GM21717 (cell line): ENCODE measurements at regions not wholly inside any gene's neighbourhood (a gene's known extent, or its start where the extent isn't known, plus 50 kb on each side); places are given as distances from the start of the nearest gene placed in this dataset.
"Not testable (repeated sequence)": the region's sequence is repeated elsewhere in the genome, so short reads cannot be mapped to it uniquely, and the experiment has no call there.

Experiments used
- ATAC-seq: cut with Tn5 transposase; IDR thresholded peaks from one replicate; pipeline ENCODE4 v1.9.1; 2021; ENCODE audit warnings: mild to moderate bottlenecking, moderate library complexity; ENCODE audit not compliant: unreplicated experiment

- ATAC-seq, result no peak
Observed at GRCh38 chr4:175273995-175274753, 356.0 kb downstream of the ADAM29 start.

GRCh38 chr4:175277816-175278215, 359.7 kb downstream of the ADAM29 start:
- no peak for ATAC-seq

GRCh38 chr4:175280153-175280552, 362.0 kb downstream of the ADAM29 start:
- ATAC-seq, result no peak

GRCh38 chr4:175281894-175282293, 363.7 kb downstream of the ADAM29 start:
- no peak for ATAC-seq

GRCh38 chr4:175282407-175282806, 364.2 kb downstream of the ADAM29 start:
- ATAC-seq, result no peak

GRCh38 chr4:175290401-175290800, 372.2 kb downstream of the ADAM29 start:
- ATAC-seq, result no peak

GRCh38 chr4:175297965-175298565, 379.9 kb downstream of the ADAM29 start:
- no peak for ATAC-seq

- no peak for ATAC-seq
Observed at GRCh38 chr4:175306436-175306835, 388.3 kb downstream of the ADAM29 start.

- ATAC-seq, result no peak
Observed at GRCh38 chr4:175307326-175307725, 389.2 kb downstream of the ADAM29 start.

GRCh38 chr4:175308236-175308635, 390.1 kb downstream of the ADAM29 start:
- ATAC-seq, result no peak

GRCh38 chr4:175309041-175309440, 390.9 kb downstream of the ADAM29 start:
- no peak for ATAC-seq

GRCh38 chr4:175325230-175325629, 407.1 kb downstream of the ADAM29 start:
- no peak for ATAC-seq

- no peak for ATAC-seq
Observed at GRCh38 chr4:175326796-175327195, 408.6 kb downstream of the ADAM29 start.

- no peak for ATAC-seq
Observed at GRCh38 chr4:175330236-175330635, 412.1 kb downstream of the ADAM29 start.

- no peak for ATAC-seq
Observed at GRCh38 chr4:175330652-175331051, 412.5 kb downstream of the ADAM29 start.

GRCh38 chr4:175335331-175335730, 417.2 kb downstream of the ADAM29 start:
- ATAC-seq, result no peak

- ATAC-seq, result not testable (repeated sequence)
Observed at GRCh38 chr4:175336570-175336969, 418.4 kb downstream of the ADAM29 start.

- no peak for ATAC-seq
Observed at GRCh38 chr4:175339100-175339707, 421.0 kb downstream of the ADAM29 start.

GRCh38 chr4:175341203-175341755, 423.1 kb downstream of the ADAM29 start:
- ATAC-seq, result no peak

GRCh38 chr4:175346376-175346775, 428.2 kb downstream of the ADAM29 start:
- no peak for ATAC-seq

- no peak for ATAC-seq
Observed at GRCh38 chr4:175350246-175350645, 432.1 kb downstream of the ADAM29 start.

- no peak for ATAC-seq
Observed at GRCh38 chr4:175351473-175351872, 433.3 kb downstream of the ADAM29 start.
